ENCODE measurements at regions not wholly inside any gene's neighbourhood (a gene's known extent, or its start where the extent isn't known, plus 50 kb on each side); places are given as distances from the start of the nearest gene placed in this dataset.

- intact Hi-C loops (cut with DNase I; ENCODE audit: low total_unique reads) = no loop called here
- Histone ChIP-seq H3K36me3 (no peaks in the 10 kb centered on the region), H3K4me1 (no peaks in the 10 kb centered on the region), H3K9me3 (no peaks in the 10 kb centered on the region), H3K27me3 (no peaks in the 10 kb centered on the region), H3K4me3 (no peak overlapping the region), H3K27ac (no peak overlapping the region)
- no peak for DNase-seq (ENCODE audit: low spot score in 2 of 2)
- TF ChIP-seq POLR2A (IDR thresholded peaks at IDR 0.05) (no peak), CTCF (IDR thresholded peaks at IDR 0.05) (no peak), POLR2AphosphoS5 (IDR thresholded peaks at IDR 0.05) (no peak)
These were observed 497.8 kb upstream of the NR2F2 start for GRCh38 chr15:95832668-95833067.

- TF ChIP-seq POLR2AphosphoS5 (IDR thresholded peaks at IDR 0.05) = no peak
- TF ChIP-seq POLR2A (IDR thresholded peaks at IDR 0.05) = no peak
- no peak for TF ChIP-seq CTCF (IDR thresholded peaks at IDR 0.05)
- Histone ChIP-seq H3K27me3 (no peaks in the 10 kb centered on the region), H3K9me3 (no peaks in the 10 kb centered on the region), H3K36me3 (no peaks in the 10 kb centered on the region), H3K27ac (no peak overlapping the region), H3K4me1 (no peaks in the 10 kb centered on the region), H3K4me3 (no peak overlapping the region)
- DNase-seq (ENCODE audit: low spot score in 2 of 2) = no peak
- intact Hi-C loops (cut with DNase I; ENCODE audit: low total_unique reads) = no loop called here
These were observed 496.3 kb upstream of the NR2F2 start for GRCh38 chr15:95834028-95834804.

GRCh38 chr15:95836536-95836935, 494.0 kb upstream of the NR2F2 start:
- no peaks in the 10 kb centered on the region for H3K27me3 ChIP-seq
- no peaks in the 10 kb centered on the region for H3K9me3 ChIP-seq
- H3K4me1 ChIP-seq = no peaks in the 10 kb centered on the region
- no peak overlapping the region for H3K4me3 ChIP-seq
- no peaks in the 10 kb centered on the region for H3K36me3 ChIP-seq
- no peak overlapping the region for H3K27ac ChIP-seq
- no peak for TF ChIP-seq CTCF (IDR thresholded peaks at IDR 0.05)
- TF ChIP-seq POLR2A (IDR thresholded peaks at IDR 0.05) = no peak
- no peak for TF ChIP-seq POLR2AphosphoS5 (IDR thresholded peaks at IDR 0.05)
- DNase-seq (ENCODE audit: low spot score in 2 of 2) = no peak
- intact Hi-C loops (cut with DNase I; ENCODE audit: low total_unique reads) = no loop called here

GRCh38 chr15:95837341-95838004, 493.0 kb upstream of the NR2F2 start:
- DNase-seq (ENCODE audit: low spot score in 2 of 2) = no peak
- no peak overlapping the region for H3K4me3 ChIP-seq
- no peaks in the 10 kb centered on the region for H3K27me3 ChIP-seq
- H3K27ac ChIP-seq = no peak overlapping the region
- H3K4me1 ChIP-seq = no peaks in the 10 kb centered on the region
- H3K36me3 ChIP-seq = no peaks in the 10 kb centered on the region
- TF ChIP-seq POLR2AphosphoS5 (IDR thresholded peaks at IDR 0.05) (no peak), POLR2A (IDR thresholded peaks at IDR 0.05) (no peak), CTCF (IDR thresholded peaks at IDR 0.05) (no peak)
- intact Hi-C loops (cut with DNase I; ENCODE audit: low total_unique reads) = no loop called here
- no peaks in the 10 kb centered on the region for H3K9me3 ChIP-seq

GRCh38 chr15:95839367-95839782, 491.1 kb upstream of the NR2F2 start:
- DNase-seq (ENCODE audit: low spot score in 2 of 2) = no peak
- Histone ChIP-seq H3K4me3 (no peak overlapping the region), H3K27me3 (no peaks in the 10 kb centered on the region), H3K9me3 (no peaks in the 10 kb centered on the region), H3K27ac (no peak overlapping the region), H3K4me1 (no peaks in the 10 kb centered on the region), H3K36me3 (no peaks in the 10 kb centered on the region)
- intact Hi-C loops (cut with DNase I; ENCODE audit: low total_unique reads) = no loop called here
- TF ChIP-seq POLR2A (IDR thresholded peaks at IDR 0.05) = no peak
- TF ChIP-seq CTCF (IDR thresholded peaks at IDR 0.05) = no peak
- no peak for TF ChIP-seq POLR2AphosphoS5 (IDR thresholded peaks at IDR 0.05)
